ENCODE measurements at regions not wholly inside any gene's neighbourhood (a gene's known extent, or its start where the extent isn't known, plus 50 kb on each side); places are given as distances from the start of the nearest gene placed in this dataset.

GRCh38 chr13:100887729-100888151 lies 213.1 kb upstream of the TMTC4 start:
- peak; percentile 82 for DNase-seq
- WGBS, 2 experiments (ENCODE audit: extremely low coverage in 2 of 2, insufficient read length in 1 of 2) = no CpG with 5 or more reads among the region's 1 CpG
- Histone ChIP-seq H3K9me1 (ENCODE audit: insufficient read depth, low read length) (0 out of 2 replicates have a peak, but pooled peaks cover 2% of the 10 kb centered on the region), H3K56ac (ENCODE audit: extremely low read depth, insufficient read depth, low read length) (no peak overlapping the region), H2BK5ac (ENCODE audit: low read depth, low read length, poor library complexity, severe bottlenecking) (peak overlapping the region; percentile 64), H4K91ac (ENCODE audit: insufficient read depth, low read depth, low read length) (peak overlapping the region; percentile 53; the same call in 1 of the 2 replicates), H2AK9ac (replicated peaks; ENCODE audit: low read depth, low read length, poor library complexity) (no peak overlapping the region), H4K20me1 (ENCODE audit: insufficient read depth, low read length) (no peaks in the 10 kb centered on the region), H3K9me3 (ENCODE audit: control insufficient read depth, insufficient read depth, low read length) (no peaks in the 10 kb centered on the region), H2BK15ac (ENCODE audit: low read depth, low read length) (0 out of 3 replicates have a peak overlapping the region, but pooled peaks have one; percentile 49), H3K18ac (ENCODE audit: low read depth, low read length) (peak overlapping the region; percentile 69; the same call in 1 of the 2 replicates), H3K23ac (ENCODE audit: low read depth, low read length) (no peak overlapping the region), H3K79me1 (ENCODE audit: low read depth in 1 of 2, low read length in 2 of 2) (no peaks in the 10 kb centered on the region), H3K4me3 (ENCODE audit: insufficient read depth, low read depth, low read length) (no peak overlapping the region), H3K9ac (ENCODE audit: low read depth, low read length) (no peak overlapping the region), H3K4ac (ENCODE audit: low read depth, low read length) (peak overlapping the region; percentile 45; the same call in 1 of the 2 replicates), H4K8ac (ENCODE audit: low read depth in 2 of 2, low read length in 2 of 2) (peak overlapping the region in 1 of 2 experiments; percentile 16; a peak in 2 of 4 replicates), H4K5ac (ENCODE audit: low read depth, low read length) (peak overlapping the region; percentile 1; the same call in 1 of the 2 replicates), H2AK5ac (ENCODE audit: low read depth, low read length) (peak overlapping the region; percentile 37; the same call in 1 of the 2 replicates), H2BK120ac (ENCODE audit: low read depth, low read length) (peak overlapping the region; percentile 54), H3K14ac (replicated peaks; ENCODE audit: low read depth, low read length) (peak overlapping the region; percentile 38; the same call in 1 of the 2 replicates), H2BK20ac (ENCODE audit: low read depth, low read length) (peak overlapping the region; percentile 71; the same call in 1 of the 2 replicates), H2AFZ (replicated peaks; ENCODE audit: low read length, poor library complexity) (peak overlapping the region; percentile 61), H3K4me2 (ENCODE audit: low read depth, low read length) (no peak overlapping the region), H3K36me3 (ENCODE audit: control insufficient read depth, insufficient read depth, low read length) (no peaks in the 10 kb centered on the region), H3K27ac (ENCODE audit: insufficient read depth, low read length) (peak overlapping the region; percentile 8; the same call in 1 of the 2 replicates), H3K27me3 (ENCODE audit: control insufficient read depth, insufficient read depth, low read length) (no peaks in the 10 kb centered on the region), H3K4me1 (ENCODE audit: control insufficient read depth, insufficient read depth, low read length) (peaks cover 2% of the 10 kb centered on the region; the same call in 1 of the 2 replicates)
- in situ Hi-C loops (cut with MboI; ENCODE audit: low sequenced_read_pairs) (no loop called here), dilution Hi-C loops (cut with HindIII; ENCODE audit: low sequenced_read_pairs, unreplicated experiment) (no loop called here), intact Hi-C loops (cut with micrococcal nuclease) (no loop called here)
- no peak for TF ChIP-seq SMC3 (IDR thresholded peaks at IDR 0.05; ENCODE audit: low read depth, low read length)
- peak; percentile 45; the same call in 1 of the 2 replicates for TF ChIP-seq USF2 (IDR thresholded peaks at IDR 0.05; ENCODE audit: low read depth, low read length)
- TF ChIP-seq NFE2L2 (IDR thresholded peaks at IDR 0.05; ENCODE audit: low read depth, low read length) = peak; percentile 89
- TF ChIP-seq CEBPB (IDR thresholded peaks at IDR 0.05; ENCODE audit: low read depth, low read length) = peak; percentile 44; the same call in 1 of the 2 replicates
- ChIA-PET CTCF (no interaction called here), POLR2A (ENCODE audit: unreplicated experiment) (no interaction called here)
- BruUV-seq (replicated peaks) = no TSS peak
- ATAC-seq (ENCODE audit: low read depth) = peak; percentile 63
